ENCODE measurements at regions not wholly inside any gene's neighbourhood (a gene's known extent, or its start where the extent isn't known, plus 50 kb on each side); places are given as distances from the start of the nearest gene placed in this dataset.
"Not testable (repeated sequence)": the region's sequence is repeated elsewhere in the genome, so short reads cannot be mapped to it uniquely, and the experiment has no call there.

GRCh38 chr2:356304-356703 lies 68.4 kb upstream of the ALKAL2 start:
- TF ChIP-seq POLR2A (IDR thresholded peaks at IDR 0.05) = not testable (repeated sequence)
- TF ChIP-seq, protein P1, sequence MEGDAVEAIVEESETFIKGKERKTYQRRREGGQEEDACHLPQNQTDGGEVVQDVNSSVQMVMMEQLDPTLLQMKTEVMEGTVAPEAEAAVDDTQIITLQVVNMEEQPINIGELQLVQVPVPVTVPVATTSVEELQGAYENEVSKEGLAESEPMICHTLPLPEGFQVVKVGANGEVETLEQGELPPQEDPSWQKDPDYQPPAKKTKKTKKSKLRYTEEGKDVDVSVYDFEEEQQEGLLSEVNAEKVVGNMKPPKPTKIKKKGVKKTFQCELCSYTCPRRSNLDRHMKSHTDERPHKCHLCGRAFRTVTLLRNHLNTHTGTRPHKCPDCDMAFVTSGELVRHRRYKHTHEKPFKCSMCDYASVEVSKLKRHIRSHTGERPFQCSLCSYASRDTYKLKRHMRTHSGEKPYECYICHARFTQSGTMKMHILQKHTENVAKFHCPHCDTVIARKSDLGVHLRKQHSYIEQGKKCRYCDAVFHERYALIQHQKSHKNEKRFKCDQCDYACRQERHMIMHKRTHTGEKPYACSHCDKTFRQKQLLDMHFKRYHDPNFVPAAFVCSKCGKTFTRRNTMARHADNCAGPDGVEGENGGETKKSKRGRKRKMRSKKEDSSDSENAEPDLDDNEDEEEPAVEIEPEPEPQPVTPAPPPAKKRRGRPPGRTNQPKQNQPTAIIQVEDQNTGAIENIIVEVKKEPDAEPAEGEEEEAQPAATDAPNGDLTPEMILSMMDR (IDR thresholded peaks at IDR 0.05) = not testable (repeated sequence)
